A549 (cell line): ENCODE measurements at regions not wholly inside any gene's neighbourhood (a gene's known extent, or its start where the extent isn't known, plus 50 kb on each side); places are given as distances from the start of the nearest gene placed in this dataset.

Experiments
- POLR2AphosphoS2 ChIP-seq: conservative IDR thresholded peaks from 2 replicates; pipeline ENCODE4 v1.6.1; 2012; ENCODE audit warnings: low read length, improper control_type of control experiment, inconsistent platforms
- RCOR1 ChIP-seq: fragments of 150-350 bp; IDR thresholded peaks from 2 replicates; pipeline ENCODE4 v1.6.1; 2014; ENCODE audit warnings: antibody characterized with exemption, low read length, low read depth
- TF ChIP-seq, protein P1 (sequence below): fragments of >200 bp; sonication (Bioruptor Twin); formaldehyde crosslinking; IDR thresholded peaks from 3 replicates; pipeline ENCODE4 v1.5.1; 2016

GRCh38 chr11:130611791-130612251, 163.4 kb downstream of the ADAMTS15 start:
- TF ChIP-seq POLR2AphosphoS2 (no peak), RCOR1 (no peak)
- TF ChIP-seq, protein P1, sequence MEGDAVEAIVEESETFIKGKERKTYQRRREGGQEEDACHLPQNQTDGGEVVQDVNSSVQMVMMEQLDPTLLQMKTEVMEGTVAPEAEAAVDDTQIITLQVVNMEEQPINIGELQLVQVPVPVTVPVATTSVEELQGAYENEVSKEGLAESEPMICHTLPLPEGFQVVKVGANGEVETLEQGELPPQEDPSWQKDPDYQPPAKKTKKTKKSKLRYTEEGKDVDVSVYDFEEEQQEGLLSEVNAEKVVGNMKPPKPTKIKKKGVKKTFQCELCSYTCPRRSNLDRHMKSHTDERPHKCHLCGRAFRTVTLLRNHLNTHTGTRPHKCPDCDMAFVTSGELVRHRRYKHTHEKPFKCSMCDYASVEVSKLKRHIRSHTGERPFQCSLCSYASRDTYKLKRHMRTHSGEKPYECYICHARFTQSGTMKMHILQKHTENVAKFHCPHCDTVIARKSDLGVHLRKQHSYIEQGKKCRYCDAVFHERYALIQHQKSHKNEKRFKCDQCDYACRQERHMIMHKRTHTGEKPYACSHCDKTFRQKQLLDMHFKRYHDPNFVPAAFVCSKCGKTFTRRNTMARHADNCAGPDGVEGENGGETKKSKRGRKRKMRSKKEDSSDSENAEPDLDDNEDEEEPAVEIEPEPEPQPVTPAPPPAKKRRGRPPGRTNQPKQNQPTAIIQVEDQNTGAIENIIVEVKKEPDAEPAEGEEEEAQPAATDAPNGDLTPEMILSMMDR = no peak
